ENCODE measurements at regions not wholly inside any gene's neighbourhood (a gene's known extent, or its start where the extent isn't known, plus 50 kb on each side); places are given as distances from the start of the nearest gene placed in this dataset.

DNA sequence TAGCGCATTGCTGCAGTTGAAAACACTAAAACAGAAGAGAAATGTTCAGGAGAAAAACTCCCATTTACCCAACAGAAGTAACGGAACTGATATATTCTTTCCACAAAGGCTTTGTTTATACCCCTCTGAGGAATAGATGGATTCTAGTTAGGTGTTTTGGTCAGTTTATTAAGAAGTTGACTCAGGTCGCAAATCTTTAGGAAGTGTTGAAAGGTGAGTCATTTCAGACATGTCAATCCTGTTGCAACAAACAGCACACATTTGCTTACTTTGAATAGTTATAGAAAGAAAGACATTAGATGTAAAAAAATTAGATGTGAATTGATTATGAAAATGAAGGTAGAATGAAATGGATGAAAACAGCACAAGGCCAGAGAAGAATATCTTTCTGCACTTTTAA, 941.0 kb downstream of the KCNJ2 start:
- no peak for DNase-seq

GRCh38 chr17:71111460-71111859, 942.1 kb downstream of the KCNJ2 start:
- DNase-seq: no peak

DNA sequence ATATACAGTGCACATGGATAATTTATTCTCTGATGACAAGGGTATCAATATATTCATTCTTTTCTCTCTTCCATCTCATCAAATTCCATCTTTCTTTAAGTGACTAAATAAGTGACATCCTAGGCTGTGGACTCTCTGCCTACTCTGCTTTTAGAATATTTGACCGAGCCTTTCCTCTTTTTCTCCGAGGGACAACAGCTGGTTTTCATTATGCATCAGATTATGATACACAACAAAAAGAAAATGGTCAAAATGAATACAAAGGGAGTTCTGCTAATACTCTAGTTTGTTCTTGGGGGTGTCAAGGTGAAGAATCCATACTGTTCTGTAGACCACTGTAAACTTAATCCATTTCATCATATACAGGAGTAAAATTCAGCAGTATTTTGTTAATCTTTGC, 942.6 kb downstream of the KCNJ2 start:
- no peak for DNase-seq

- DNase-seq: no peak
Observed at GRCh38 chr17:71113347-71113746, 944.0 kb downstream of the KCNJ2 start.

GRCh38 chr17:71114911-71115668, 945.8 kb downstream of the KCNJ2 start:
- no peak for DNase-seq

- DNase-seq: no peak
Observed at GRCh38 chr17:71115669-71115972, 946.3 kb downstream of the KCNJ2 start.

DNA sequence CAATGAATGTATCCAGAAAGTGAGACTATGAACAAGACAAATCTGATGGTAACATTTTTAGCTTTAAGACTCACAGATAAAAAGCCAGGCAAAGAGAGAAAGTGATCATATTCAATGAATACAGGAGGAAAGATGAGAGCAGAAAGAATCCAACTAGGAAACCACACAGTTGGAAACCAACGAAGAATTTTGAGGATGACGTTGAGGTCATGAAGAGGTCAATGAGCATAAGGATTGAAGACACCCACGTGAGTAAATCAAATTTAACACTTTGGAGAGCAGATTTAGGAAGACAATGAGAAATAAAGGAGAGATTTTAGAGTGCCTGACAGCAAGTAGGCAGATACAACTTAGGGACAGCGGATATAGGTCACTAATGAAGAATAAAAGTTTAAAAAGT, 948.1 kb downstream of the KCNJ2 start:
- DNase-seq: no peak

DNA sequence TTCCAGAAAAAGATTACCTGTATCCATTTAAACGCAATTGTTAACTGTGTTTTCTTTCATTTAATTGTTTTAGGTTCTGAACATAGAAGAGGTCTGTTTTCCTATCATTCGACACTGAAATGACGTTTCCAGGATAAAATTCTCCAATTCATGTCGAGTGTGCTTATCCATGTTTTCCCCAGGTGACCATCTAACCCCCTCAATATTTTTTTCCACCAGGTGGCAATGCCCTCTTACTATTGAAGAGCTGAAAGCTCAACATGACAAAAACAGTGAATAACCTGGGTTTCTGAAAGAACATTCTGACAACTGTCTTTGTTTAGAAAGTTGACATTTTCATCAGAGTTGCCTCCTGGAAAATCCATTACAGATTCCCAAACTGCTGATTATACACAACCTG, 948.7 kb downstream of the KCNJ2 start:
- peak; percentile 28 for DNase-seq

GRCh38 chr17:71127416-71127815, 958.1 kb downstream of the KCNJ2 start:
- no peak for DNase-seq

DNA sequence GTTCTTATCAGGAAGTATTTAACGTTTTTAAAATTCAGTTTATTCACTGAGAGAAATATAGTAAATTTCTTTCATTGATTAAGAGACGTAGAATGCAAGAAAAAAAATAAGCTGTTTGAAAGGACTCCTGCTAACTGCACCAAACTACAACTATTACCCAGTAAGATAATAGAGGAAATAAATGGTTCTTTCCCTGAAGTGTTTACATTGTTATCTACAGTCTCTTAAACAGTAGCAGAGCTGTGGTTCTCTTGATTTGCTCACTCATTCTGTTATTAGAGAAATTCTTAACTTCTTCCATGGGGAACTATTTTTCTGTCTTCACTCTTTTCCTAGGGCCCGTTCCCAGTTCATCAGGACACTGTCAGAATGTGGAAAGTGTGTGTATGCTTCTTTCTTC, 973.0 kb downstream of the KCNJ2 start:
- peak; percentile 65 for DNase-seq

DNA sequence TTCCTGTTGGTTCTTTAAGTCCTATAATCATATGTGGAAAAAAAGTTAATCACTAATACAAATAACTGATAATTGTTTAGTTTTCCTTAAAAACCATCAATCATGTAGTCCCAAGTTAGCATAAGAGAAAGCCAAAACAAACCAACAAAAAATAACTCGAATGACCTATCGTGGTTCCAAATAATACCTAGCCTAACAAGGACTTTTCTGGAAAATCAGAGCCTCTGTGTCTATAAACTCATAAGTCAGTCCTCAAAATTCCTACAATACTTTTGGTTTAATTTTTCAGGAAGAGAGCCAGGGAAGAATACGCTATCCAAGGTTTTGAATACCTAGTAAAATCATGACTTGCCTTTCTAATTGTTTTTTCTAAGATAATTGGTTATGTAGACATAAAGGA, 975.3 kb upstream of the SOX9 start:
- DNase-seq: no peak

DNA sequence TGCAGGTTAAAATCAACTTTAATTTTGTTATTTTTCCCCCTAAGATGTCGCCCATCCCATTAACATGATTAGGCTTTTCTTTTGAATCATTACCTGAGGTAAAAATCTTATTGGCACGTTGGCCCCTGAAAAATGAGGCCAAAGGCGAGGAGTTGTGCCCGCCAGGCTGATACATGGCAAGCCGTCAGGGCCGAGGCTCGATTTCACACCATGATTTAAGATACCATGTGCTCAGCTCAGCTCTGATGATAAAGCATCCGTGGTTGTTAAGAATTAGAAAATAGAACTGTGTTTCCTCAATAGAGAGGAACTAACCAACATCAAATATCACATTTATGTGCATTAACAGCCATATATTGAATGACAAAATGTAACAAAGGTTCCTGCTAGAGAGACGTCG, 972.9 kb upstream of the SOX9 start:
- no peak for DNase-seq

GRCh38 chr17:71149607-71150006, 971.2 kb upstream of the SOX9 start:
- DNase-seq: no peak

DNA sequence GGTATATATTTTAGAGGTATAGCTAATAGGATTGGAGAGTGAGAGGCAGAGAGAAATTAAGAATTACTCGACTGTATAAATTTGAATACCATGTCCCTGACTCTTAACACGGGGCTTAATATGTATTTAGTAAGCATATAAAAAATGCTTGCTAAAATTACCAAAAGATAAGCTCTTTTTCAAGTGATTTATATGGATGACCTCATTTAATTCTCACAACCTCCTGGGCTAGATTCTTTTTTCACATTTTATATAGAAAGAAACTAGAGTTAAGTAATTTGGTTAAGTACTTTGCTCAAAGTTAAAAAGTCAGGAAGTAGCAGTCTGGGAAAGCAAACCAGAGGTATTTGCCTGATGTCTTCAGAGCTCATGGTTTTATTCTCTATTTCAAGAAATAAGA, 963.5 kb upstream of the SOX9 start:
- no peak for DNase-seq

- no peak for DNase-seq
Observed at GRCh38 chr17:71158437-71158836, 962.4 kb upstream of the SOX9 start.

GRCh38 chr17:71163121-71163812, 957.6 kb upstream of the SOX9 start:
- DNase-seq: peak; percentile 56

DNA sequence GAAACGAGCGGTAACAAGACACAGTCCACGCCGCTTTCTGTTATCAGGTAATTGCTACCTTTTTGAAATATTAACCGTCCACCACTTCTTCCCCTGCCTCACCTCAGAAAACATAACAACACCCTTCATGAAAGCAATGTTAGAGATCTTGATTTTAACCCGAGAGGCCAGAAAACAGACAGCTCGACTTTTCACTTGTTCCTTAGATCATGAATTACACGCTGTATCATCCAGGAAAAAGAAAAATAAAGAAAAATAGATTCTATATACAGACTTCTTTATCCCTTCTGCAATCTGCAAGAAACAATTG, 957.1 kb upstream of the SOX9 start:
- DNase-seq: no peak

DNA sequence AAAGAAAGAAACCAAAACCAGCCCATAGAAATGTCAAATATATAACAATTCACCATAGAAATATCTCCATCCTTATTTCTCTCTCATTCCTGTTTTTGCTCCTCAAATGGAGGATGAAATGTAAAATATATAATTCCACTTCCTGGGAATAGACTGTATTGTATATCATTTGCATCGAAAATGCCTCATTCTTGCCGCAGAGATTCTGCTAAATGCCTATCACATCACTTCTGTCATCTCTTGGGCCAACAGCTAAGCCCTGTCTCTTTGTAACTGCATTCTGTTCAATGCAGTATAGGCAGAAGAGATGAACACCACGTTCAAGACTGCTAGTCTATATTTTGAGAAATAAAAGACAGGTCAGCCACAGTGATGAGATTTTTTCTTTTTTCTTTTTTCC, 956.3 kb upstream of the SOX9 start:
- DNase-seq: no peak

- no peak for DNase-seq
Observed at GRCh38 chr17:71166311-71166710, 954.5 kb upstream of the SOX9 start.

- peak; percentile 68 for DNase-seq
Observed at GRCh38 chr17:71168053-71168741, 952.6 kb upstream of the SOX9 start.

DNA sequence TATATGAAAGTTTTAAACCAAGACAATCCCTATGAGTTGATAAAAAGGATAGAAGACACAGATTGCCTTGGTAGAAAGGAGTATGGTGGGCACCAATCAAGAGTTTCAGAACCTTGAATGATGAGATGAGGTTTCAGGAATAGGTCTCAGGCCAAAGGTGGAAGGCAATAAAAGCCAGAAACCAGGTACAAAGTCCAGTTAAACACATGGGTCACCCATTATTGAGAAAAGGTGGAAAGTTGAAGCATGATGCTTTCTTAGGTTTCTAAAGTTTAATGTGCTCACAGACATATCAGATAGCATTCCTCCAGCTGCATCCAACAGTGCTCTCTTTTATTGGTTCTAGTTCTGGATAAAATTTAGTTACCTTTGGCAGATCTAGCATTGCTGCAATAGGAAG, 950.8 kb upstream of the SOX9 start:
- no peak for DNase-seq

GRCh38 chr17:71171270-71171669, 949.5 kb upstream of the SOX9 start:
- DNase-seq: no peak

DNA sequence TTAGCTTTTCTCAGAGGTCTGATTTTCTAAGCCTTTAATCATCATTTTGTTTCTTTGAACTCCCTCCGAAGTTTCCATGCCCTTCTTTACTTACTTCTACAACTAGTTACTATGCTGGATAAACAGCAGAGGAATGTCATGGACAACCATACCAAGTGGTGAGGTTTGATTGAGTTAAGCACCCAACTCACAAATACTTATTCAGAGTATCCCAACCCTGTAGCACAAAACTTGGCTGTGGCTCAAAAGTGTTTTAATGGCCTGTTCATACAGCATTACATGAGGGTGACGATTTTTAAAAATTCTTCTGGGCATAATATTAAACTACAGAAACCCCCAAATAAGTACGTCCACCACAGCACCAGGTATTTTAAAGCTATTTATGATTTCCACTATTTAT, 946.8 kb upstream of the SOX9 start:
- no peak for DNase-seq

- no peak for DNase-seq
Observed at GRCh38 chr17:71176331-71176730, 944.5 kb upstream of the SOX9 start.

Measured in NCI-H2227 treated with DMSO at 0.1 percent for 48 hours (cell line).